ENCODE measurements at regions not wholly inside any gene's neighbourhood (a gene's known extent, or its start where the extent isn't known, plus 50 kb on each side); places are given as distances from the start of the nearest gene placed in this dataset.

- TF ChIP-seq EZH2 (IDR thresholded peaks at IDR 0.05; ENCODE audit: insufficient read depth, poor library complexity, severe bottlenecking) (no peak), EZH2phosphoT487 (IDR thresholded peaks at IDR 0.05; ENCODE audit: insufficient read depth, low read depth) (no peak)
These were observed 216.1 kb upstream of the WWC1 start for GRCh38 chr5:168075387-168075786.
